ENCODE measurements at regions not wholly inside any gene's neighbourhood (a gene's known extent, or its start where the extent isn't known, plus 50 kb on each side); places are given as distances from the start of the nearest gene placed in this dataset.

GRCh38 chr3:111323019-111323418 lies 219.0 kb upstream of the CD96 start:
- Histone ChIP-seq H3K4me3 (ENCODE audit: low read depth, low read length) (no peak overlapping the region), H3K27me3 (ENCODE audit: control insufficient read depth, insufficient read depth, low read length) (no peaks in the 10 kb centered on the region), H3K27ac (ENCODE audit: low read depth, low read length) (no peak overlapping the region), H3K9me3 (ENCODE audit: control insufficient read depth, insufficient read depth, low read length) (no peaks in the 10 kb centered on the region)
- ChIA-PET CTCF (interaction anchor here (1.0 to 1.5 kb wide), 2 partner anchors 9 to 13 kb away, joined by 3 read pairs; no protein-coding TSS in a partner anchor), POLR2A (no interaction called here)
- DNase-seq (ENCODE audit: low read depth, low spot score), result no peak
- no peak for TF ChIP-seq CTCF (IDR thresholded peaks at IDR 0.05; ENCODE audit: low read depth, low read length)

- H3K27me3 ChIP-seq (ENCODE audit: control insufficient read depth, insufficient read depth, low read length), result no peaks in the 10 kb centered on the region
- H3K9me3 ChIP-seq (ENCODE audit: control insufficient read depth, insufficient read depth, low read length), result no peaks in the 10 kb centered on the region
- DNase-seq (ENCODE audit: low read depth, low spot score), result no peak
- no peak overlapping the region for H3K27ac ChIP-seq (ENCODE audit: low read depth, low read length)
- ChIA-PET POLR2A (no interaction called here), CTCF (interaction anchor here (1.2 to 1.5 kb wide), 3 partner anchors 10 to 47 kb away, joined by 3 to 4 read pairs (median 3); no protein-coding TSS in a partner anchor)
- no peak overlapping the region for H3K4me3 ChIP-seq (ENCODE audit: low read depth, low read length)
- no peak for TF ChIP-seq CTCF (IDR thresholded peaks at IDR 0.05; ENCODE audit: low read depth, low read length)
Measured at GRCh38 chr3:111324151-111324550, 217.8 kb upstream of the CD96 start.

- Histone ChIP-seq H3K27ac (ENCODE audit: low read depth, low read length) (no peak overlapping the region), H3K4me3 (ENCODE audit: low read depth, low read length) (no peak overlapping the region), H3K27me3 (ENCODE audit: control insufficient read depth, insufficient read depth, low read length) (no peaks in the 10 kb centered on the region), H3K9me3 (ENCODE audit: control insufficient read depth, insufficient read depth, low read length) (no peaks in the 10 kb centered on the region)
- ChIA-PET CTCF (interaction anchor here (1.2 to 1.3 kb wide), 2 partner anchors 14 to 48 kb away, joined by 3 to 4 read pairs; no protein-coding TSS in a partner anchor), POLR2A (no interaction called here)
- TF ChIP-seq CTCF (IDR thresholded peaks at IDR 0.05; ENCODE audit: low read depth, low read length), result no peak
- no peak for DNase-seq (ENCODE audit: low read depth, low spot score)
Measured at GRCh38 chr3:111324645-111325044, 217.4 kb upstream of the CD96 start.

GRCh38 chr3:111325160-111325718 lies 216.8 kb upstream of the CD96 start:
- TF ChIP-seq CTCF (IDR thresholded peaks at IDR 0.05; ENCODE audit: low read depth, low read length), result no peak
- H3K27ac ChIP-seq (ENCODE audit: low read depth, low read length), result no peak overlapping the region
- H3K27me3 ChIP-seq (ENCODE audit: control insufficient read depth, insufficient read depth, low read length), result no peaks in the 10 kb centered on the region
- H3K4me3 ChIP-seq (ENCODE audit: low read depth, low read length), result no peak overlapping the region
- ChIA-PET CTCF (no interaction called here), POLR2A (no interaction called here)
- no peak for DNase-seq (ENCODE audit: low read depth, low spot score)
- no peaks in the 10 kb centered on the region for H3K9me3 ChIP-seq (ENCODE audit: control insufficient read depth, insufficient read depth, low read length)

- POLR2A ChIA-PET, result no interaction called here
- H3K9me3 ChIP-seq (ENCODE audit: control insufficient read depth, insufficient read depth, low read length), result no peaks in the 10 kb centered on the region
Measured at GRCh38 chr3:111326144-111326995, 215.6 kb upstream of the CD96 start.

More at GRCh38 chr3:111326144-111326995, 215.6 kb upstream of the CD96 start:
- no peaks in the 10 kb centered on the region for H3K27me3 ChIP-seq (ENCODE audit: control insufficient read depth, insufficient read depth, low read length)
- H3K4me3 ChIP-seq (ENCODE audit: low read depth, low read length), result no peak overlapping the region
- DNase-seq (ENCODE audit: low read depth, low spot score), result peak; percentile 21
- H3K27ac ChIP-seq (ENCODE audit: low read depth, low read length), result no peak overlapping the region
- CTCF ChIA-PET, result no interaction called here
- TF ChIP-seq CTCF (IDR thresholded peaks at IDR 0.05; ENCODE audit: low read depth, low read length), result no peak
